ENCODE measurements at regions not wholly inside any gene's neighbourhood (a gene's known extent, or its start where the extent isn't known, plus 50 kb on each side); places are given as distances from the start of the nearest gene placed in this dataset.

GRCh38 chr10:129405389-129405788, 61.7 kb upstream of the MGMT start:
- TF ChIP-seq RAD21 (conservative IDR thresholded peaks at IDR 0.05) (no peak), CTCF (IDR thresholded peaks at IDR 0.05; ENCODE audit: poor library complexity, severe bottlenecking) (no peak), REST (IDR thresholded peaks at IDR 0.05; ENCODE audit: borderline replicate concordance) (no peak), SMC3 (conservative IDR thresholded peaks at IDR 0.05; ENCODE audit: poor library complexity) (no peak), POLR2AphosphoS5 (IDR thresholded peaks at IDR 0.05) (no peak)
